Endothelial cell of umbilical vein (primary cell): ENCODE measurements at regions not wholly inside any gene's neighbourhood (a gene's known extent, or its start where the extent isn't known, plus 50 kb on each side); places are given as distances from the start of the nearest gene placed in this dataset.

Experiments
- EZH2 ChIP-seq: IDR thresholded peaks from 2 replicates; pipeline ENCODE4 v1.6.1; 2012; ENCODE audit warnings: borderline replicate concordance, low read depth, mild to moderate bottlenecking, moderate library complexity, low read length, inconsistent platforms; ENCODE audit not compliant: severe bottlenecking
- GATA2 ChIP-seq: IDR thresholded peaks from 2 replicates; pipeline ENCODE4 v1.7.0; 2011; ENCODE audit warnings: low read depth, mild to moderate bottlenecking, moderate library complexity, mixed read lengths, low read length; ENCODE audit not compliant: insufficient read length, insufficient read depth
- MYC ChIP-seq: IDR thresholded peaks from one replicate; pipeline ENCODE4 v1.6.1; 2011; ENCODE audit warnings: mild to moderate bottlenecking, low read depth, low read length
- POLR2A ChIP-seq: IDR thresholded peaks from 2 replicates; pipeline ENCODE4 v1.6.1; 2012; ENCODE audit warnings: low read depth, mild to moderate bottlenecking, control low read depth, low read length
- TF ChIP-seq, protein P1 (sequence below), 2 donors: IDR thresholded peaks; 1 replicate in 1 of 2; 2 replicates in 1 of 2; pipeline ENCODE4 v1.5.1; 2011; ENCODE audit warnings: low read length in 2 of 2, mild to moderate bottlenecking in 2 of 2, moderate library complexity in 2 of 2, control low read depth in 1 of 2, inconsistent platforms in 1 of 2, low read depth in 1 of 2; ENCODE audit not compliant: insufficient read depth in 1 of 2; ENCODE audit errors: extremely low read depth in 1 of 2
- TF ChIP-seq, protein P2 (sequence below): IDR thresholded peaks from 2 replicates; pipeline ENCODE4 v1.6.1; 2011; ENCODE audit not compliant: insufficient read depth, insufficient read length

DNA sequence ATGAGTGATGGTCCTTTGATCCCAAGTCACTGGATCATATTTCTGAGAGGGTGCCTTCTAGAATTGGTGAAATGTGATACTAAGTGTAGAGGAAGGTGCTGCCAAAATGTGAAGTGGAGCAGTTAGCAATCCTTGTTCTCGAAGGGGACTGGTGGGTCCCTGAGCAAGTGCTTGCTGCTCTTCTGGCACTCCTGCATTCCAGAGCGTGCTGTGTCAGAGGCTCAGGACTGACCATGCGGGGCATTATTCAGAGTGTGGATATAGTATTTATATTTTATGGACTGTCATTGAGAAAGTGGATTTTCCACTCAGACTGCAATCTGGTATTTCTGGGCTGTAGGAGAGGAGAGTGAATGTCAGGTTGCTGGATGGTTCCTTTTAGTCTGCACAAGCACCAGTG is 152.6 kb upstream of the KL start:
- TF ChIP-seq, protein P1, sequence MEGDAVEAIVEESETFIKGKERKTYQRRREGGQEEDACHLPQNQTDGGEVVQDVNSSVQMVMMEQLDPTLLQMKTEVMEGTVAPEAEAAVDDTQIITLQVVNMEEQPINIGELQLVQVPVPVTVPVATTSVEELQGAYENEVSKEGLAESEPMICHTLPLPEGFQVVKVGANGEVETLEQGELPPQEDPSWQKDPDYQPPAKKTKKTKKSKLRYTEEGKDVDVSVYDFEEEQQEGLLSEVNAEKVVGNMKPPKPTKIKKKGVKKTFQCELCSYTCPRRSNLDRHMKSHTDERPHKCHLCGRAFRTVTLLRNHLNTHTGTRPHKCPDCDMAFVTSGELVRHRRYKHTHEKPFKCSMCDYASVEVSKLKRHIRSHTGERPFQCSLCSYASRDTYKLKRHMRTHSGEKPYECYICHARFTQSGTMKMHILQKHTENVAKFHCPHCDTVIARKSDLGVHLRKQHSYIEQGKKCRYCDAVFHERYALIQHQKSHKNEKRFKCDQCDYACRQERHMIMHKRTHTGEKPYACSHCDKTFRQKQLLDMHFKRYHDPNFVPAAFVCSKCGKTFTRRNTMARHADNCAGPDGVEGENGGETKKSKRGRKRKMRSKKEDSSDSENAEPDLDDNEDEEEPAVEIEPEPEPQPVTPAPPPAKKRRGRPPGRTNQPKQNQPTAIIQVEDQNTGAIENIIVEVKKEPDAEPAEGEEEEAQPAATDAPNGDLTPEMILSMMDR (IDR thresholded peaks at IDR 0.05; ENCODE audit: extremely low read depth in 1 of 2, insufficient read depth in 1 of 2, low read depth in 1 of 2, low read length in 2 of 2) = no peak
- TF ChIP-seq, protein P2, sequence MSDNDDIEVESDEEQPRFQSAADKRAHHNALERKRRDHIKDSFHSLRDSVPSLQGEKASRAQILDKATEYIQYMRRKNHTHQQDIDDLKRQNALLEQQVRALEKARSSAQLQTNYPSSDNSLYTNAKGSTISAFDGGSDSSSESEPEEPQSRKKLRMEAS = no peak
- TF ChIP-seq POLR2A (no peak), MYC (no peak), EZH2 (no peak), GATA2 (no peak)
